Testis (tissue), 2 donors: ENCODE measurements at regions not wholly inside any gene's neighbourhood (a gene's known extent, or its start where the extent isn't known, plus 50 kb on each side); places are given as distances from the start of the nearest gene placed in this dataset.

ENCODE experiments used
- CTCF ChIP-seq, 3 experiments: fragments of 450-650 bp in 2 of 3; fragments of 200-600 bp in 1 of 3; sonication (generic) in 1 of 3; IDR thresholded peaks; one replicate each; pipeline ENCODE4 v1.5.1; 2016 to 2019; ENCODE audit warnings: antibody characterized with exemption in 3 of 3, mild to moderate bottlenecking in 2 of 3, moderate library complexity in 1 of 3
- POLR2A ChIP-seq: fragments of 450-650 bp; IDR thresholded peaks from one replicate; pipeline ENCODE4 v1.6.1; 2017; ENCODE audit warnings: antibody characterized with exemption, mild to moderate bottlenecking, moderate library complexity

GRCh38 chr4:89657931-89658700 lies 178.8 kb downstream of the SNCA start:
- peak in 2 of 3 experiments; percentile 4 to 16 for TF ChIP-seq CTCF (IDR thresholded peaks at IDR 0.05)
- TF ChIP-seq POLR2A: no peak
